HG03575 (cell line): ENCODE measurements at regions not wholly inside any gene's neighbourhood (a gene's known extent, or its start where the extent isn't known, plus 50 kb on each side); places are given as distances from the start of the nearest gene placed in this dataset.

Source experiments
- ATAC-seq: cut with Tn5 transposase; IDR thresholded peaks from one replicate; pipeline ENCODE4 v1.9.1; 2021; ENCODE audit not compliant: unreplicated experiment, insufficient number of reproducible peaks, low FRiP score; ENCODE audit errors: extremely low read depth

- ATAC-seq = no peak
These were observed 166.0 kb upstream of the GPR26 start for GRCh38 chr10:123500110-123500509.

- no peak for ATAC-seq
These were observed 165.0 kb upstream of the GPR26 start for GRCh38 chr10:123501148-123501547.

GRCh38 chr10:123502983-123503382, 163.2 kb upstream of the GPR26 start:
- no peak for ATAC-seq

- ATAC-seq = no peak
These were observed 159.7 kb upstream of the GPR26 start for GRCh38 chr10:123506455-123506854.

- no peak for ATAC-seq
These were observed 158.9 kb upstream of the GPR26 start for GRCh38 chr10:123507298-123507697.

- no peak for ATAC-seq
These were observed 156.8 kb upstream of the GPR26 start for GRCh38 chr10:123509338-123509737.

- ATAC-seq = no peak
These were observed 153.0 kb upstream of the GPR26 start for GRCh38 chr10:123512901-123513775.

GRCh38 chr10:123513870-123514269, 152.3 kb upstream of the GPR26 start:
- ATAC-seq = no peak

GRCh38 chr10:123514996-123515395, 151.2 kb upstream of the GPR26 start:
- no peak for ATAC-seq

GRCh38 chr10:123515661-123516060, 150.5 kb upstream of the GPR26 start:
- no peak for ATAC-seq

- no peak for ATAC-seq
These were observed 149.9 kb upstream of the GPR26 start for GRCh38 chr10:123516291-123516690.

- ATAC-seq = no peak
These were observed 148.7 kb upstream of the GPR26 start for GRCh38 chr10:123517426-123517825.

- no peak for ATAC-seq
These were observed 148.3 kb upstream of the GPR26 start for GRCh38 chr10:123517901-123518300.

GRCh38 chr10:123518765-123519164, 147.4 kb upstream of the GPR26 start:
- no peak for ATAC-seq

GRCh38 chr10:123519861-123520260, 146.3 kb upstream of the GPR26 start:
- no peak for ATAC-seq

- ATAC-seq = no peak
These were observed 145.1 kb upstream of the GPR26 start for GRCh38 chr10:123521076-123521475.

GRCh38 chr10:123521556-123521955, 144.6 kb upstream of the GPR26 start:
- no peak for ATAC-seq

- ATAC-seq = no peak
These were observed 143.3 kb upstream of the GPR26 start for GRCh38 chr10:123522702-123523312.

- ATAC-seq = no peak
These were observed 142.3 kb upstream of the GPR26 start for GRCh38 chr10:123523833-123524232.

- no peak for ATAC-seq
These were observed 139.6 kb upstream of the GPR26 start for GRCh38 chr10:123526356-123527064.
